HUES64 (cell line): ENCODE measurements at regions not wholly inside any gene's neighbourhood (a gene's known extent, or its start where the extent isn't known, plus 50 kb on each side); places are given as distances from the start of the nearest gene placed in this dataset.
"Not testable (repeated sequence)": the region's sequence is repeated elsewhere in the genome, so short reads cannot be mapped to it uniquely, and the experiment has no call there.

ENCODE experiments used
- H3K27ac ChIP-seq: 2 replicates; pipeline ENCODE4 v1.7.0; 2013; ENCODE audit warnings: low read depth, low read length, inconsistent platforms
- H3K27me3 ChIP-seq: 2 replicates; pipeline ENCODE4 v1.6.1; 2013; ENCODE audit warnings: mild to moderate bottlenecking, low read length; ENCODE audit not compliant: insufficient read depth
- H3K36me3 ChIP-seq: 2 replicates; pipeline ENCODE4 v1.6.1; 2013; ENCODE audit warnings: mild to moderate bottlenecking, low read length; ENCODE audit not compliant: insufficient read depth
- H3K4me1 ChIP-seq: 2 replicates; pipeline ENCODE4 v1.6.1; 2013; ENCODE audit warnings: mild to moderate bottlenecking, low read length, moderate library complexity; ENCODE audit not compliant: insufficient read depth
- H3K4me3 ChIP-seq: 2 replicates; pipeline ENCODE4 v1.5.1; 2013; ENCODE audit warnings: mild to moderate bottlenecking, low read length, moderate library complexity
- H3K9ac ChIP-seq: 2 replicates; pipeline ENCODE4 v1.6.1; 2013; ENCODE audit warnings: mild to moderate bottlenecking, low read depth, low read length
- H3K9me3 ChIP-seq: 2 replicates; pipeline ENCODE4 v1.6.1; 2013; ENCODE audit warnings: low read depth, low read length; ENCODE audit not compliant: insufficient read depth
- WGBS: fragments of 150-250, 120-280 bp; methylation state at CpG from one replicate; pipeline ENCODE4 v1.1.7; 2013; ENCODE audit warnings: missing lambda C conversion rate; 5-methylcytosine and 5-hydroxymethylcytosine counted together

DNA sequence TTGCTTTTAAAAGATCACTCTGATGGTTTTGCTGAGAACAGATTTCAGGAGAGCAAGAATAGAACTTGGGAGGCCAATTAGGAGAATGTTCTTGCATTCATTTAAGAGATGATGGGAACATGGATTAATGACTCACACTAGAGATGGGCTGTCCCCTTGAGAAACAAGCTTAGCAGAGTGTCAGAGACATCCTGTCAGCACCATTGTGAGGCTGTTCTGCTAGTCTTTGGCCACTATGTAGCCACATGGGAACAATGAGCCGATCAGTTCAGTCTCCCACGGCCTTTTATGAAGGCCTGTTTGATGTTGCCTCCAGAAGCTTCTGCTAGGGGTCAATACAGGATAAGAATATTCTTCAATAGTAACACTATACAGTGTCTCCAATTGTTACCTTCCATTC is 113.0 kb upstream of the EYA4 start:
- Histone ChIP-seq H3K4me1 (peaks cover 10% of the 10 kb centered on the region), H3K4me3 (no peak overlapping the region), H3K9me3 (peaks cover 13% of the 10 kb centered on the region), H3K36me3 (no peaks in the 10 kb centered on the region), H3K27me3 (no peaks in the 10 kb centered on the region), H3K27ac (no peak overlapping the region), H3K9ac (no peak overlapping the region)
- 98% methylated on average over 2 of the region's 2 CpGs for WGBS

DNA sequence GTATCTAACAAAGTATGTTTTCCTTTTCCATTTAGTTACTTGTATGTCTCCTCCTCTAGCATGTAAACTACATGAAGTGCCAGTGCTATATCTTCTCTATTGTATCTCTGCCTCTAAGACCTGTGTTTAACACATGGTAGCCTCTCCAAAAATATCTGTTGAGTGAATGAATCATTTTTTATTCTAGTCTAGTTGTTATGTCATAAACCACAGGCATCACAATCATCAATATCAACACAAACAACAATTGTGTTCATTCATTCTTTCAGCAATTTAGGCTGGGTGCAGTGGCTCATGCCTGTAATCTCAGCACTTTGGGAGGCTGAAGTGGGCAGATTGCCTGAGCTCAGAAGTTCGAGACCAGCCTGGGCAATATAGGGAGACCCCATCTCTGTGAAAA is 111.6 kb upstream of the EYA4 start:
- H3K9ac ChIP-seq, result no peak overlapping the region
- 100% methylated on average over 1 of the region's 1 CpG for WGBS
- H3K4me1 ChIP-seq, result peaks cover 10% of the 10 kb centered on the region

DNA sequence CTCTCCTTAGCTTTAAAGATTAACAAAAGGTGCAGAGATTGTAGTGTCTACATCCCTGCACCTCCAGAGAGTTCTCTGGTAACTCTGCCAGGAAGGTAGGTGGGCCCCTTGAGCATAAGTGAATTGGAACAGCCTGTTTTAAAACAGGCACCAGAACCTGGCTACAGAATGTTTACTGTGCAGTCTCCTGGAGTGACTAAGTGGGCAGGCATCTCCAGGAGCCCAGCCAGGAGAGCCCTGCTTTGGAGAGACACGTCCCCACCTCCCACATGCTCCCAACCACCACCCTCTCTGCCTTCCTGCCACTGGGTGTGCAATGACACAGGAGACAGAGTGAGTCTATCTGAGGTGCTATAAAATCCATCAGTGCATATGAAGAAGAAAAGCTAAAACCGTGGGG is 110.3 kb upstream of the EYA4 start:
- Histone ChIP-seq H3K4me1 (peaks cover 10% of the 10 kb centered on the region), H3K9me3 (no peaks in the 10 kb centered on the region), H3K9ac (no peak overlapping the region), H3K27me3 (no peaks in the 10 kb centered on the region), H3K4me3 (no peak overlapping the region), H3K27ac (no peak overlapping the region), H3K36me3 (no peaks in the 10 kb centered on the region)
- WGBS, result 71% methylated on average over 1 of the region's 2 CpGs

More for the DNA sequence above, 111.6 kb upstream of the EYA4 start:
- Histone ChIP-seq H3K27ac (no peak overlapping the region), H3K4me3 (no peak overlapping the region), H3K36me3 (no peaks in the 10 kb centered on the region), H3K27me3 (no peaks in the 10 kb centered on the region), H3K9me3 (peaks cover under 1% of the 10 kb centered on the region; the same call in 1 of the 2 replicates)

DNA sequence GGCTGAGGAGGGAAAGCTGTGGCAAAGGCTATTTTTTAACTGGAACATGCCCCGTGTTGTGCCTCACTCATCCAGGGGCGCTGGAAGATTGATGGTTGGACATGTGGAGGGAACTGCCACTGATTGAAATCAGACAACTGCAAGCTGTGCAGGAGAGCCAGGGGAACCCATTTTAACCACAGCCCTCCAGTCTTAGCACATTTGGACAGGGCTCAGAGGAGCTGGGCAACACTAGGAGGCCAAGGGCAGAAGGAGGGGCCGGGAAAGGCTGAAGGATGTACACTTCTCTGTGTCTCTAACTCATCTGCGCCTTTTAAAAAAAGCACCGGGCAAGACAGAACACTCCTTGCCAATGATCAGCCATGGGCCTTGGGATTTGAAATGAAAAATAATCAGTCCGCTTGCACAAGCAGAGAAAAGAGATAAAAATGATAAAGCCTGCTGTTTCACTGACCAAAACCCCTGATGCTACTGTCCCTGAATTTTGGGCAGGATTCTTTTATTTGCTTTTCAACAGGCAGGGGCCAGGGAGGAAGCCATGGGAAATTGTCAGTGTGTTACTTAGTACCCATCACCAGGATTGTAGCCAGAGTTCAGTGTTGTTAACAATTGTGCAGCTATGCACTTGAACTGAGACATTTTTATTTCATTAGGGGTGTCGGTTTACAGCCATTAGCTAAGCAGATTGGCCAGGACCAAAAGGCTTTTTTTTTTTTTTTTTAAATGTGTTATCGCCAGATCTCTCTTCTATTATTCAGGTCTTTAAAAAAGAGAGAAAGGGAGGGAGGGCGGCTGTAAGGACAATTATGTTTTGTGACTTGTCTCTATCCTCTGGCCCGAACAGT is 109.3 kb upstream of the EYA4 start:
- H3K36me3 ChIP-seq, result no peaks in the 10 kb centered on the region
- H3K9me3 ChIP-seq, result no peaks in the 10 kb centered on the region
- H3K4me3 ChIP-seq, result no peak overlapping the region
- H3K27ac ChIP-seq, result no peak overlapping the region
- WGBS, result 92% methylated on average over 9 of the region's 10 CpGs
- H3K9ac ChIP-seq, result no peak overlapping the region
- peaks cover 10% of the 10 kb centered on the region for H3K4me1 ChIP-seq
- H3K27me3 ChIP-seq, result no peaks in the 10 kb centered on the region

DNA sequence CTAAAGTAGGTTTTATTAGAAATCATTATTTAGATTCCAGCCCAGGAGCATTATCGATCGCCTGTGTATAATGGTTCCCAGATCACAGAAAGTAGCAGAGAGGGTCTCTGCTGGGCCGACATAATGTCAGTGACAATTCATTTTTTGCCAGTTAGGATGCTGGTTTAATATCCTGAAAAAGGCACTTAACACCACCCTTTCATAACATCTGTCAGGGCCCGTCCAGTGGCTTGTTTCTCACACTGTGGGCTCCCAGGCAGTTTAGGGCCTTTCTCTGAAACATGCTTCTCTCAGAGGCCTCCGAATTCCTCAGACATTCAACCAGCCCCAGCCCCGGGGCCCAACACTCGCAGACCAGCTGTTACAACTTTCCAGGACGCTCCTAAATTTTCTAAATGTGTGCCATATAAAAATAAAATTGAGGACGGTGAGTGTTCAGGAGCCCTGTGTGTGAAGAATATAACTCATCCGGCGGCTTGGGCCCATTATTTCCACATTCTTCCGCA is 108.6 kb upstream of the EYA4 start:
- peaks cover 10% of the 10 kb centered on the region for H3K4me1 ChIP-seq
- 92% methylated on average over 12 of the region's 12 CpGs for WGBS
- no peaks in the 10 kb centered on the region for H3K36me3 ChIP-seq
- no peak overlapping the region for H3K9ac ChIP-seq
- H3K9me3 ChIP-seq, result no peaks in the 10 kb centered on the region
- no peaks in the 10 kb centered on the region for H3K27me3 ChIP-seq
- H3K4me3 ChIP-seq, result no peak overlapping the region
- no peak overlapping the region for H3K27ac ChIP-seq

DNA sequence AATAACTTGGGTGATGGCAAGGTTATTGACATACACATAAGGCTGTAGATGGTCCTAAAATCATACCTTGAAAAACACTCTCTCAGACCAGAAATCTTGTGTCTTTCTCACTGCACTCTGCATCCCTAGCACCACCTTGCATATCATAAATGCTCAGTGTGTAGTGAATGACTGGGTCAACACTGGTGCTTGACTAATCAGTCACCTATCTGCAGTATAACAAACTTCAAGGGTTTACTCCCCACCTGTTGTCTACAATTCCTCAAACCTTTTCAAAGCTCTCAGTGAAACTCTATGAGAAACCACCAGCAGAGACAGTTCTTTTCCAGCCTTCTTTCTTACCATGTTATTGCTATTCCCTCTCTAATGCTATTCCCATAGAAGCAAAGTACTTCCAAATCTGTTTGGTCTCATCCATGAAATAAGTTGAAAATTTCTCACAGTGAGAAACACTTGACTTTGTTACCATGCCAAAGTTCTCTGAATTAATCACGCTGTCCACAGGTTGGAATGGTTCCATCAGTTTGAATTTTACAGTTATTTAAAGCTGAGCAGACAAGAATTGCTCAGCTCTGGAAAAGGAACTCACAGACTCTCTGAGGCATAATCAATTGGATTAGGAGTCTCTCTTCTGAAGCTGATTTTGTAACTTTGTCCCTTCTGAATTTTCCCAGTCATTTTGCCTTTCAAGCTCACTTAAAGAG is 104.8 kb upstream of the EYA4 start:
- WGBS, result 89% methylated on average over 1 of the region's 1 CpG
- H3K9me3 ChIP-seq, result no peaks in the 10 kb centered on the region
- no peaks in the 10 kb centered on the region for H3K36me3 ChIP-seq
- H3K4me1 ChIP-seq, result peaks cover 10% of the 10 kb centered on the region
- H3K9ac ChIP-seq, result no peak overlapping the region
- H3K27me3 ChIP-seq, result no peaks in the 10 kb centered on the region
- no peak overlapping the region for H3K27ac ChIP-seq
- no peak overlapping the region for H3K4me3 ChIP-seq

DNA sequence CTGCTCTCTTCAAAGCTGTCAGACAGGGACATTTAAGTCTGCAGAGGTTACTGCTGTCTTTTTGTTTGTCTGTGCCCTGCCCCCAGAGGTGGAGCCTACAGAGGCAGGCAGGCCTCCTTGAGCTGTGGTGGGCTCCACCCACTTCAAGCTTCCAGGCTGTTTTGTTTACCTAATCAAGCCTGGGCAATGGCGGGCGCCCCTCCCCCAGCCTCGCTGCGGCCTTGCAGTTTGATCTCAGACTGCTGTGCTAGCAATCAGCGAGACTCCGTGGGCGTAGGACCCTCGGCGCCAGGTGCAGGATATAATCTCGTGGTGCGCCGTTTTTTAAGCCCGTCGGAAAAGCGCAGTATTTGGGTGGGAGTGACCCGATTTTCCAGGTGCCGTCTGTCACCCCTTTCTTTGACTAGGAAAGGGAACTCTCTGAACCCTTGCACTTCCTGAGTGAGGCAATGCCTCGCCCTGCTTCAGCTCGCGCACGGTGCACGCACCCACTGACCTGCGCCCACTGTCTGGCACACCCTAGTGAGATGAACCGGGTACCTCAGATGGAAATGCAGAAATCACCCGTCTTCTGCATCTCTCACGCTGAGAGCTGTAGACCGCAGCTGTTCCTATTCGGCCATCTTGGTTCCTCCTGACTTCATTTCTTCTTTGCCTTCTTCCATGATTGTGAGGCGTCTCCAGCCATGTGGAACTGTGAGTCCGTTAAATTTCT is 93.5 kb upstream of the EYA4 start:
- H3K4me3 ChIP-seq, H3K4me1 ChIP-seq, H3K27ac ChIP-seq, H3K27me3 ChIP-seq, H3K9ac ChIP-seq, H3K36me3 ChIP-seq, H3K9me3 ChIP-seq: not testable (repeated sequence)
- WGBS, result 84% methylated on average over 30 of the region's 30 CpGs

DNA sequence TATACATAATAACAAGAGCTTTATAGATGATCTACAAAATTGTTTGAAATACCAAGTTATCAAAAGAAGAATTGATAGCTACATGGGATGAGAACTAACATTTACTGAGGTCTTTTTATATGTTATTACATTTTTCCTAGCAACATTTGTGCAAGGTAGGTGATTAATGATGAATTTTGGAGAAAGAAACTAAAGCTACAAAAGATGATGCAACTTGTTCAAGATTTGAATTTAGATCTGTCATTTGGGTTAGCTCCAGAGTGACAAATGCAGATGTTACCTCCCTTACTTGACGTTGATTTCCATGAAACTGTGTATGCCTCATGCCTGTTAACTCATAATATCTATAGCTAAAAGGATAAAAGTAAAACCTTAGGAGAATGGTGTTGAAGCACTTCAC is 84.5 kb upstream of the EYA4 start:
- Histone ChIP-seq H3K9ac (no peak overlapping the region), H3K27me3 (no peaks in the 10 kb centered on the region), H3K27ac (no peak overlapping the region), H3K36me3 (no peaks in the 10 kb centered on the region), H3K4me3 (no peak overlapping the region), H3K9me3 (no peaks in the 10 kb centered on the region), H3K4me1 (no peaks in the 10 kb centered on the region)
- 100% methylated on average over 1 of the region's 1 CpG for WGBS

DNA sequence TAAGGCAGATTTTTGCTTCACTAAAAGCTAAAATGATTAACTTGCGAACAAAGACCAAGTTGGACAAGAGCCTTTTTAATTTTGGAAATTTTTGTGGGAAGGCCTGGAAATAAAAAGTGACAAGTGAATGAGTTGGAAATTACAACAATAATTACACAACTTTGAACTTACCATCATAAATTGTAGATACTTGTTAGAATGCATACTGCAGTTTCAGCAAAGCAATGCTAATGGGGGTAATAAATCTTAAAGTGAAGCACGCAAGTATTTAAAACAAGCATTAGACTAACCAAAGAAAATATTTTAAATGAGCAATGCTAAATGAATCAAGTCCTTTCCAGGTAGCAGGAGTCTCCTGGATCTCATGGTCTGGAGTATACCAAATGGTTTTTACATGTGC is 83.2 kb upstream of the EYA4 start:
- WGBS, result 100% methylated on average over 1 of the region's 2 CpGs
- Histone ChIP-seq H3K27me3 (no peaks in the 10 kb centered on the region), H3K36me3 (no peaks in the 10 kb centered on the region), H3K27ac (no peak overlapping the region), H3K9me3 (no peaks in the 10 kb centered on the region), H3K9ac (no peak overlapping the region), H3K4me3 (no peak overlapping the region), H3K4me1 (no peaks in the 10 kb centered on the region)

DNA sequence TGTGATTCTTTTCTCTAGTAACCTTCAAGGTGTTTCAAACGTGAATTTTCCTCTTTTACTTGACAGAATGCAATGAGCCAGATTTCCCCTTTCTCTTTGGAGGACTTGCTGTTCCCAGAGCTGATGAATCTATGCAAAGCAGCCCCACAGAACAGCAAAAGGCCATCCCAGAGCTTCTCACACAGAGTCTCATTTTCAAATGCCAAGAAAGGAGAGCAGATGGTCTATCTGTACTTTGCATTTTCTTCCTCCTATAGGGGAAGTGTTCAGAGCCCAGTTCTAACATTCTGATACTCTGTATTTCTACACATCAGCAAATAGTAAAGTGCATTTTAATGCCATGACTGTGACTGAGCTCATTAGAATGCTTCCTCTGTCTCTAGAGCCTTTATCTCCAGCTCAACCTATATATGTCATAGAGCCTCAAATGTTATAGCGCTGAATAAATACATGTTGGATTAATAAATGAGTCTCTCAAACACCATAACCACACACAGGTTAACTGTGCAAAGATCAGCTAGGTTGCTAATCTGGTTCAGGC is 81.8 kb upstream of the EYA4 start:
- Histone ChIP-seq H3K9me3 (no peaks in the 10 kb centered on the region), H3K4me1 (no peaks in the 10 kb centered on the region), H3K27me3 (no peaks in the 10 kb centered on the region), H3K36me3 (no peaks in the 10 kb centered on the region), H3K4me3 (no peak overlapping the region), H3K9ac (no peak overlapping the region), H3K27ac (no peak overlapping the region)
- 63% methylated on average over 1 of the region's 2 CpGs for WGBS

DNA sequence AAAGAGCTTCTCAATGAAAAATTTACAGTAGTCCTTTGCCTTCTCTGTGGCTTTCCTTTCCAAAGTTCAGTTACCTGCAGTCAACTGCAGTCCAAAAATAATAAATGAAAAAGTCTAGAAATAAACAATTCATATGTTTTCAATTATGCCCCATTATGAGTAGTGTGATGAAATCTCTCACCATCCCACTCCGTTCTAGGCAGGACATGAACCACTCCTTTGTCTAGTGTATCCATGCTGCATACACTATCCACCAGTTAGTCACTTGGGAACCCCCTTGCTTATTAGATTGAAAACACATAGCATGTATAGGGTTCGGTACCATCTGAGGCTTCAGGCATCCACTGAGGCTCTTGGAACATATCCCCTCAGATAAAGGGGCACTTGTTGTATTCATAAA is 80.6 kb upstream of the EYA4 start:
- Histone ChIP-seq H3K36me3 (no peaks in the 10 kb centered on the region), H3K9ac (no peak overlapping the region), H3K27me3 (no peaks in the 10 kb centered on the region), H3K4me3 (no peak overlapping the region), H3K9me3 (no peaks in the 10 kb centered on the region), H3K27ac (no peak overlapping the region), H3K4me1 (no peaks in the 10 kb centered on the region)
- WGBS, result 100% methylated on average over 2 of the region's 2 CpGs
